ENCODE measurements at regions not wholly inside any gene's neighbourhood (a gene's known extent, or its start where the extent isn't known, plus 50 kb on each side); places are given as distances from the start of the nearest gene placed in this dataset.

GRCh38 chr2:64762301-64762997 is 108.7 kb upstream of the SERTAD2 start:
- ATAC-seq, result no peak
- no peak for TF ChIP-seq CSDC2 (CRISPR knock-in tag; IDR thresholded peaks at IDR 0.05)
- TF ChIP-seq OSR1 (CRISPR knock-in tag; IDR thresholded peaks at IDR 0.05), result no peak
- TF ChIP-seq TOX (CRISPR knock-in tag; IDR thresholded peaks at IDR 0.05; ENCODE audit: borderline replicate concordance), result no peak

DNA sequence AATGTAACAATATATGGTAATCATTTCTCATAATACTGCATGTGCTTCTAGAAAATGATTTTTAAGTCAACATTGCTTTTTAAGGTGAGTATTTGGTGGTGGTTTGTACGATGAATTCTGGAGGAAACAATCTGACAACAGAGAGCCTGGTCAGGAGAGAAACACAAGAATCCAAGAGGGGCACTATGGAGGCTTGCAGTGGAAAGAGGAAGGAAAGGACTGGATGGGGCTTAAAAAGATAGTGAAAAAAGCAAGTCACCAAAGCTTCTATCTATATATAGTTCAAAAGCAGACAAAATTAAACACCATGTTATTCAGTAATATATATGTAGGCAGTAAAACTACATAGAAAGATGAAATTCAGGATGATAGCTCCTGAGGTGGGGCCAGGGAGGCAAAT is 109.4 kb upstream of the SERTAD2 start:
- no peak for ATAC-seq
- TF ChIP-seq ISL1 (CRISPR knock-in tag; IDR thresholded peaks at IDR 0.05) (no peak), PPARA (CRISPR knock-in tag; IDR thresholded peaks at IDR 0.05; ENCODE audit: borderline replicate concordance) (no peak)

GRCh38 chr2:64765160-64765805 is 111.6 kb upstream of the SERTAD2 start:
- no peak for ATAC-seq
- TF ChIP-seq PPARA (CRISPR knock-in tag; IDR thresholded peaks at IDR 0.05; ENCODE audit: borderline replicate concordance) (no peak), ZNF8 (CRISPR knock-in tag; IDR thresholded peaks at IDR 0.05) (peak; percentile 43; the same call in 1 of the 2 replicates)

DNA sequence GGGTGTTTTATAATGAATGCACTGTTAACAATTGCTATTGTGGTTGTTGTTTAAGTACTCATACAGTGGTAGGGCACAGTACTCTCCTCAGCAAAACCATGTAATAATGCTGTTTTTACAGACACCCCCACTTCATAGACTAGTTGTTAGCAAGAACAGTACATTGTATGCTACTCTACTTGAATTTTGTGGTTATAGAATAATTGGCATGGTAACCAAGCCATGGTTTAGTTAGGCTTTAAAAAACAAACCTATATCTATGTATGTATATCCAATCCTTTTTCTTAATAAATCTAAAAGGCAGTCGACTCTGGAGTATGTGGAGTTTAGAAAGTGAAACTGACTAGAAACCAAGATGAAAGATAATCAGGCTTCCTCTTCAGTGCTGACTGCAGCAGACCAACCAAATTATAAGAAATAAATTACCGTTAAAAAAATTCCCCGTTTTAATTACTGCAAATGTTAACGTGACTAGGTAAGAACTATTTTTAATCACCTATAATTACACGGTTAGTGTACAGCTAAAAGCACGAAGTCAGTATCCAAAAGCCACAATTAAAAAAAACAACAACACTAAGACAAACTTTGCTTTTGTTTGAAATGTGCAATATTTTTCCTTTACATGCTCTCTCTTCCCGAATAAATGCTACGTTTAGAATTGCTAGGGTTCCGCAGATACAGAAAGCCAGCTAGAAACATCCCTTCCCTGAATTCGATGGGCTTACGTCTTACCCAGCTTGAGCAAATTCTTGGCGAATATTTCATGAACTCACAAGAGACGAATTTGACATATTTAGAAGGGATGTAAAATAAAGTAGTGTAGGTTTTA is 113.3 kb upstream of the SERTAD2 start:
- TF ChIP-seq, protein P1, sequence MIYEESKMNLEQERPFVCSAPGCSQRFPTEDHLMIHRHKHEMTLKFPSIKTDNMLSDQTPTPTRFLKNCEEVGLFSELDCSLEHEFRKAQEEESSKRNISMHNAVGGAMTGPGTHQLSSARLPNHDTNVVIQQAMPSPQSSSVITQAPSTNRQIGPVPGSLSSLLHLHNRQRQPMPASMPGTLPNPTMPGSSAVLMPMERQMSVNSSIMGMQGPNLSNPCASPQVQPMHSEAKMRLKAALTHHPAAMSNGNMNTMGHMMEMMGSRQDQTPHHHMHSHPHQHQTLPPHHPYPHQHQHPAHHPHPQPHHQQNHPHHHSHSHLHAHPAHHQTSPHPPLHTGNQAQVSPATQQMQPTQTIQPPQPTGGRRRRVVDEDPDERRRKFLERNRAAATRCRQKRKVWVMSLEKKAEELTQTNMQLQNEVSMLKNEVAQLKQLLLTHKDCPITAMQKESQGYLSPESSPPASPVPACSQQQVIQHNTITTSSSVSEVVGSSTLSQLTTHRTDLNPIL (CRISPR knock-in tag; IDR thresholded peaks at IDR 0.05; ENCODE audit: low read depth), result no peak
- TF ChIP-seq ARNTL (CRISPR knock-in tag; IDR thresholded peaks at IDR 0.05; ENCODE audit: borderline replicate concordance, low read depth) (no peak), ZFP30 (CRISPR knock-in tag; IDR thresholded peaks at IDR 0.05) (no peak), ZFP3 (CRISPR knock-in tag; IDR thresholded peaks at IDR 0.05) (no peak), TCF4 (CRISPR knock-in tag; IDR thresholded peaks at IDR 0.05; ENCODE audit: borderline replicate concordance) (no peak), ZNF70 (CRISPR knock-in tag; IDR thresholded peaks at IDR 0.05) (no peak), PPARA (CRISPR knock-in tag; IDR thresholded peaks at IDR 0.05; ENCODE audit: borderline replicate concordance) (no peak), BACH2 (CRISPR knock-in tag; IDR thresholded peaks at IDR 0.05; ENCODE audit: borderline replicate concordance) (no peak), TOX (CRISPR knock-in tag; IDR thresholded peaks at IDR 0.05; ENCODE audit: borderline replicate concordance) (no peak), ZNF565 (CRISPR knock-in tag; conservative IDR thresholded peaks at IDR 0.05; ENCODE audit: low read depth) (no peak)
- ATAC-seq, result peak; percentile 25

DNA sequence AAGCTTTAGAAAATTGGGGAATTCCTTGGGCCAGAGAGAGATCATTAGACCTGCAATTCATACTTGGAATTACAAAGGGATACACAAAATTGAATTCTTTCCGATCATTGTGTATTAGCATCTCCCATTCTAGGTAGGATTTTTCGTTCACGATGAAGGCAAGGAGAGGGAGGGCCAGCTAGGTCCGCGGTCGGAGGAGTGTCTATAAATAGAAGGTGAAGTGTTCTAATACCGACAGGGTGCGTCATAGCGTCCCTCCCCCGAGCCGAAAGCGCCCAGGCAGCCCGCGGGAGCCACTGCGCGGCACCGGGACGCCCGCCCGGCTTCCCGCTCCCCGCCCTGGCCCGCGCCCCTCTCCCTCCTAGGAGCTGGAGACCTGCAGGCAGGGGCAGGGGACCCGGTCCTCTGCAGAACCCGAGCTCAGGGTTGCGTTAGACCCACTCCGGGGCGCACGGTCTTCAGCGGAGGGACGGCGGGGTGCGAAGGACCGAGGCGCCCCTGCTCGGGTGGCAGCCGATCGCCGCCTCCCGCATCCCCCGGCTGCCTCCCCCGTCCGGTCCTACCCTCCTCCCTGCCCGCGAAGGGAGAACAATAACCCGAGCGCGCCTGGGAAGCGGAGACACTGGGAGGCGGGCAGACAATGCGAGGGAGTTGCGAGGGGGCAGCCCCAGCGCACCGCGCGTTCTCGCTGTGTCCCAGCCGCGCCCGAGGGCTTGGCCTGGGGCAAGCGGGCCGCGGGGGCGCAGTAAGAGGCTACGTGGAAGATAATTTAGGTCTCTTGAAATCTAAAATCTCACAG is 114.2 kb upstream of the SERTAD2 start:
- ATAC-seq, result peak; percentile 85

More for the DNA sequence above, 114.2 kb upstream of the SERTAD2 start:
- TF ChIP-seq PATZ1 (CRISPR knock-in tag; IDR thresholded peaks at IDR 0.05; ENCODE audit: borderline replicate concordance) (peak; percentile 66), SNAI2 (CRISPR knock-in tag; IDR thresholded peaks at IDR 0.05) (no peak), TCF4 (CRISPR knock-in tag; IDR thresholded peaks at IDR 0.05; ENCODE audit: borderline replicate concordance) (no peak; the same call in 1 of the 2 replicates), ZNF70 (CRISPR knock-in tag; IDR thresholded peaks at IDR 0.05) (0 out of 2 replicates have a peak, but pooled peaks have one; percentile 46), ZFP30 (CRISPR knock-in tag; IDR thresholded peaks at IDR 0.05) (no peak), ZFP3 (CRISPR knock-in tag; IDR thresholded peaks at IDR 0.05) (peak; percentile 26; the same call in 1 of the 2 replicates), TSHZ2 (CRISPR knock-in tag; IDR thresholded peaks at IDR 0.05) (no peak), GLIS3 (CRISPR knock-in tag; IDR thresholded peaks at IDR 0.05) (no peak), ISL1 (CRISPR knock-in tag; IDR thresholded peaks at IDR 0.05) (no peak), PPARA (CRISPR knock-in tag; IDR thresholded peaks at IDR 0.05; ENCODE audit: borderline replicate concordance) (no peak)
- TF ChIP-seq, protein P1 (CRISPR knock-in tag; IDR thresholded peaks at IDR 0.05; ENCODE audit: low read depth), result no peak

All from SK-N-SH treated with all-trans-retinoic acid at 6 μM for 48 hours (cell line).